WTC11 (cell line): ENCODE measurements at regions not wholly inside any gene's neighbourhood (a gene's known extent, or its start where the extent isn't known, plus 50 kb on each side); places are given as distances from the start of the nearest gene placed in this dataset.
A peak's percentile ranks its signal among the peaks of the same experiment; 100 is the strongest.

Source experiments
- ATAC-seq: fragments of 200-7000 bp; cut with Tn5 transposase; 2 replicates; pipeline ENCODE4 v1.10.0; 2021; ENCODE audit warnings: mild to moderate bottlenecking, moderate library complexity
- CTCF ChIA-PET: fragments of 300-600 bp; sonication (Branson Sonifier 250); formaldehyde crosslinking; loops from one replicate; lab custom pipeline; 2021; ENCODE audit warnings: antibody characterized with exemption; lab: Charles Lee
- POLR2A ChIA-PET: fragments of 350-600 bp; sonication (Branson Sonifier 250); formaldehyde crosslinking; loops from one replicate; lab custom pipeline; 2021; ENCODE audit warnings: antibody characterized with exemption; lab: Charles Lee
- DNase-seq: peaks from one replicate; pipeline ENCODE4 v3.0.0; 2021; ENCODE audit warnings: low spot score
- H3K27ac Mint-ChIP-seq: 2 replicates; pipeline ENCODE4 v1.8.0; 2021; ENCODE audit warnings: mixed read lengths
- H3K27me3 Mint-ChIP-seq: 2 replicates; pipeline ENCODE4 v1.8.0; 2021; ENCODE audit warnings: low read depth, mild to moderate bottlenecking, moderate library complexity, mixed read lengths
- H3K36me3 Mint-ChIP-seq: 2 replicates; pipeline ENCODE4 v1.8.0; 2021; ENCODE audit warnings: mixed read lengths
- H3K4me1 Mint-ChIP-seq: 2 replicates; pipeline ENCODE4 v1.8.0; 2022; ENCODE audit warnings: mixed read lengths
- H3K4me3 Mint-ChIP-seq: 2 replicates; pipeline ENCODE4 v1.8.0; 2021; ENCODE audit warnings: mild to moderate bottlenecking, moderate library complexity, mixed read lengths
- H3K9me3 Mint-ChIP-seq: 2 replicates; pipeline ENCODE4 v1.8.0; 2021; ENCODE audit warnings: mixed read lengths
- ATF6 ChIP-seq: sonication (generic); formaldehyde crosslinking; IDR thresholded peaks from 2 replicates; pipeline ENCODE4 v1.8.1; 2023; ENCODE audit warnings: mild to moderate bottlenecking, missing genetic modification reagents
- CREM ChIP-seq: sonication (generic); formaldehyde crosslinking; IDR thresholded peaks from 2 replicates; pipeline ENCODE4 v1.8.1; 2022; ENCODE audit warnings: mild to moderate bottlenecking, missing genetic modification reagents, moderate library complexity
- CTCF ChIP-seq: fragments of 200-600 bp; IDR thresholded peaks from 2 replicates; pipeline ENCODE4 v1.8.0; 2022; ENCODE audit warnings: antibody characterized with exemption
- E2F5 ChIP-seq: sonication (generic); formaldehyde crosslinking; IDR thresholded peaks from 2 replicates; pipeline ENCODE4 v1.8.1; 2022; ENCODE audit warnings: mild to moderate bottlenecking, moderate library complexity, missing genetic modification reagents
- EMX1 ChIP-seq: fragments of 250-450 bp; sonication (Bioruptor Pico); IDR thresholded peaks from 2 replicates; pipeline ENCODE4 v1.8.0; 2021; ENCODE audit warnings: mild to moderate bottlenecking
- ERG ChIP-seq: fragments of 250-450 bp; sonication (Bioruptor Pico); IDR thresholded peaks from 2 replicates; pipeline ENCODE4 v1.8.0; 2021; ENCODE audit warnings: mild to moderate bottlenecking
- FOXJ3 ChIP-seq: sonication (generic); formaldehyde crosslinking; IDR thresholded peaks from 2 replicates; pipeline ENCODE4 v1.9.0; 2021; ENCODE audit warnings: missing genetic modification reagents, mild to moderate bottlenecking, borderline replicate concordance
- FOXP4 ChIP-seq: sonication (generic); formaldehyde crosslinking; IDR thresholded peaks from 2 replicates; pipeline ENCODE4 v1.8.0; 2022; ENCODE audit warnings: mild to moderate bottlenecking, missing genetic modification reagents
- GABPB1 ChIP-seq: sonication (generic); formaldehyde crosslinking; IDR thresholded peaks from 2 replicates; pipeline ENCODE4 v1.8.1; 2023; ENCODE audit warnings: mild to moderate bottlenecking, missing genetic modification reagents
- HMGA2 ChIP-seq: fragments of 250-450 bp; sonication (Bioruptor Pico); IDR thresholded peaks from 2 replicates; pipeline ENCODE4 v1.4.0; 2021; ENCODE audit warnings: mild to moderate bottlenecking, moderate library complexity
- MXD4 ChIP-seq: fragments of 250-450 bp; sonication (Bioruptor Pico); IDR thresholded peaks from 2 replicates; pipeline ENCODE4 v1.8.0; 2021; ENCODE audit warnings: mild to moderate bottlenecking, moderate library complexity, borderline replicate concordance
- NR1H2 ChIP-seq: sonication (generic); formaldehyde crosslinking; IDR thresholded peaks from 2 replicates; pipeline ENCODE4 v1.9.0; 2021; ENCODE audit warnings: mild to moderate bottlenecking, moderate library complexity, missing genetic modification reagents
- NR2C2 ChIP-seq: sonication (generic); formaldehyde crosslinking; IDR thresholded peaks from 2 replicates; pipeline ENCODE4 v1.8.0; 2022; ENCODE audit warnings: mild to moderate bottlenecking, missing genetic modification reagents
- SMAD4 ChIP-seq: sonication (generic); formaldehyde crosslinking; IDR thresholded peaks from 2 replicates; pipeline ENCODE4 v1.8.0; 2022; ENCODE audit warnings: mild to moderate bottlenecking, missing genetic modification reagents
- ZNF281 ChIP-seq: sonication (generic); formaldehyde crosslinking; IDR thresholded peaks from 2 replicates; pipeline ENCODE4 v1.8.0; 2023; ENCODE audit warnings: mild to moderate bottlenecking, missing genetic modification reagents
- ZNF512 ChIP-seq: sonication (generic); formaldehyde crosslinking; IDR thresholded peaks from 2 replicates; pipeline ENCODE4 v1.8.1; 2022; ENCODE audit warnings: missing genetic modification reagents, borderline replicate concordance

- TF ChIP-seq ZNF281 (CRISPR knock-in tag) (no peak), ATF6 (no peak), E2F5 (CRISPR knock-in tag) (no peak), SMAD4 (CRISPR knock-in tag) (no peak), CREM (CRISPR knock-in tag) (no peak), NR2C2 (CRISPR knock-in tag) (no peak)
Observed at GRCh38 chr20:16802652-16802935, 54.4 kb downstream of the OTOR start (continued).

- POLR2A ChIA-PET: no interaction called here
- ATAC-seq: peak; percentile 75
- CTCF ChIA-PET: interaction anchor here (0.6 to 4.0 kb wide), 34 partner anchors 9 to 682 kb away, joined by 3 to 90 read pairs (median 4); partner anchors contain the start of gene PCSK2
- H3K4me3 Mint-ChIP-seq: no peak overlapping the region
- no peak for TF ChIP-seq EMX1 (CRISPR knock-in tag)
- TF ChIP-seq GABPB1 (CRISPR knock-in tag): no peak
- peak; percentile 84 for TF ChIP-seq CTCF
- TF ChIP-seq FOXJ3 (CRISPR knock-in tag): no peak
- TF ChIP-seq HMGA2 (CRISPR knock-in tag): peak; percentile 96
- no peak for TF ChIP-seq FOXP4 (CRISPR knock-in tag)
- no peak for TF ChIP-seq NR1H2
- TF ChIP-seq, all 79 proteins: peak for 2
- no peaks in the 10 kb centered on the region for H3K27me3 Mint-ChIP-seq
- H3K4me1 Mint-ChIP-seq: peaks cover 8% of the 10 kb centered on the region
- H3K36me3 Mint-ChIP-seq: no peaks in the 10 kb centered on the region
- H3K27ac Mint-ChIP-seq: no peak overlapping the region
- DNase-seq: peak; percentile 78
- H3K9me3 Mint-ChIP-seq: peaks cover 3% of the 10 kb centered on the region; the same call in 1 of the 2 replicates
Observed at GRCh38 chr20:16803965-16804792, 56.0 kb downstream of the OTOR start.

GRCh38 chr20:16804793-16805187 lies 56.6 kb downstream of the OTOR start:
- Mint-ChIP-seq H3K27me3 (no peaks in the 10 kb centered on the region), H3K9me3 (peaks cover 3% of the 10 kb centered on the region; the same call in 1 of the 2 replicates), H3K4me3 (no peak overlapping the region), H3K36me3 (no peaks in the 10 kb centered on the region), H3K27ac (no peak overlapping the region), H3K4me1 (peaks cover 8% of the 10 kb centered on the region)
- CTCF ChIA-PET: interaction anchor here (1.0 to 4.0 kb wide), 8 partner anchors 9 to 638 kb away, joined by 3 to 90 read pairs (median 8); partner anchors contain the start of gene PCSK2
- DNase-seq (no peak), ATAC-seq (no peak)
- POLR2A ChIA-PET: no interaction called here
- TF ChIP-seq ERG (CRISPR knock-in tag) (no peak), ATF6 (no peak), ZNF512 (CRISPR knock-in tag) (no peak), MXD4 (no peak)
